ENCODE measurements at regions not wholly inside any gene's neighbourhood (a gene's known extent, or its start where the extent isn't known, plus 50 kb on each side); places are given as distances from the start of the nearest gene placed in this dataset.

DNA sequence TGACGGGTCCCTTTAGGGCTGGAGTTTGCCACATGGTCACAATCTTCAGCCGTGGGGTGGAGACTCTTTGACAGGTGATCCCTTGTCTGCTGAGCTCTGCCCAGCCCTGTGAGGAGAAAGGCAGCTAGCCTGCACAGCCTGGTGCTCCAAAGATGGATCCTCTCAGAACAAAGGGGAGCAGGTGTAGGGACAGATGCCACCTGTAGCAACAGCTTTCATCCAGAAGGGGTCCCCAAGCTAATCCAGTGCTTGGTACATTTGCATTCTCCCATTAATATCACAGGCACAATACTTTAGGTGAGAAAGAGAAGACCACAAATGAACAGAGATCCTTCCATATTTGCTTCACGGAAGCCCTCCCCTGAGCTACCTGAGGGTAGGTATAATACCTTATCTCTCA lies 93.2 kb downstream of the CCDC185 start:
- intact Hi-C loops (cut with DNase I), result no loop called here
- peak; percentile 9 for DNase-seq (ENCODE audit: low spot score)

DNA sequence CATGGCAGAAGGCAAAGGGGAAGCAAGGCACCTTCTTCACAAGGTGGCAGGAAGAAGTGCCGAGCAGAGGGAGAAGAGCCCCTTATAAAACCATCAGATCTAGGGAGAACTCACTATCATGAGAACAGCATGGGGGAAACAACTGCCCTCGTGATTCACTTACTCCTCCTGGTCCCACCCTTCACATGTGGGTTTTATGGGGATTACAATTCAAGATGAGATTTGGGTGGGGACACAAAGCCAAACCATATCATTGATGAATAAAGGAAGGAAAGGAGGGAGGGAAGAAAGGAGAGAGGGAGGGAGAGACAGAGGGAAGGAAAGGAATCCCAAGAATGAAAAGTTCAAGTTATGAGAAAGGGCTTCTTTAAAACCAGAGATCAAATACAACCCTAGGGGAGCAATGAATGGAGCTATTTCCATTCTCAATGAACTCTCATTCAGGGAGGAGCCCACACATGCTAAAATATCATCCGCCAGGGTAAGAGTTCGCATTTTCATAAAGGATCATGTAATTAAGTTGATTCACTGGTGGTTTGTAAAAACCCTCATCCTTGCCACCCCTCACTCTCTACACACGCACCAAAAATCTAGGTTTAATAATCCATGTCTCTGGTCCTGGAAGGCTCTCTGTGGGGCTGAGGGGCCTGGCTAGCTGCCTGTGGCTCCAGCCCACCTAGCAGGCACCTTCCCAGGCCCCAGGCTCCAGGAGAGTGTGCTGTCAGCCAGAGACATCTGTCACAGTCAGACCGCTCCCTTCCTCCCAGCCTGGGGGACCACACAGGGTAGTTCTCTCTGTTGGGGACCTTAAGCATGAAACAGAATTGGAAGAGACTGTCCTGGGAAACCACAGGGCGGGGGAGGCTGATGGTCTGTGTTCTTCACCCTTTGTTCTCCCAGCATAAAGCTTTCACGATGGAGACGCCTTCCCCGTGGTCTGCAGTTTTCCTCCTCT lies 94.0 kb downstream of the CCDC185 start:
- intact Hi-C loops (cut with DNase I), result no loop called here
- DNase-seq (ENCODE audit: low spot score), result peak; percentile 10

DNA sequence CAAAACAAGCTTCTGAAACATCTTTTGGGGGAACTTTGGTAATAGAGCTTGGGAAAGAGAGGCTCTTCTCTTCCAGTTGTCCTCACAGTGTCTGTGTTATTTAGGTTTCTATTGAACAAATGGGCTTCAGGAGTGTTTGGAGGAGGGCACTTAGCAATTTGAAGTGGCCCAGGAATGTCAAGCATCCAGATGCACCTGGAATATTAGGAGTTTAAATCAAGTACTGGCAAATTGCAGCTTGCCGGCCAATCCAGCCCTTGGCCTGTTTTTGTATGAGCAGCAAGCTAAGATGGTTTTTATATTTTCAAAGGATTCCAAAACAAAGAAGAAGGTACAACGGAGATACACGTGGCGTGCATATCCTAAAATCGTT lies 94.7 kb downstream of the CCDC185 start:
- no peak for DNase-seq (ENCODE audit: low spot score)
- intact Hi-C loops (cut with DNase I), result no loop called here

DNA sequence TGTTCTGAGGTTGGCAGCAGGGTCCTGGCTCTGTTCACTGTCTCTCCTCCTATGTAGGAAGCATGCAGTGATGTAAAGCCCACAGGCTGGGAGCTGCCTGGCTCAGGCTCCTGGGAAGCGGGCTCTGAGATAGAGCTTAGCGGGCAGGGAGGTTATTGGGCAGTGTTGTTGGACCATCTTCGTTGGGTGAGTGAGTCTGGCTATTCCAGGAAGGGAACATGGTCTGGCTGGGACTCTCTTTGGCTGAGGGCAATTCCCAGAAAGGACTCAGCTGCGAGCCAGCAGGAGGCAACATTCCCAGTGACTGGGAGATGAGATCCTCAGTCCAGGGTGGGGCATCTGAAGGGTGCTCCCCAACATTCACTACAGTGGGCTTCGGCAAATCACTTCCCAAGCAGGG lies 96.2 kb downstream of the CCDC185 start:
- intact Hi-C loops (cut with DNase I), result no loop called here
- no peak for DNase-seq (ENCODE audit: low spot score)

DNA sequence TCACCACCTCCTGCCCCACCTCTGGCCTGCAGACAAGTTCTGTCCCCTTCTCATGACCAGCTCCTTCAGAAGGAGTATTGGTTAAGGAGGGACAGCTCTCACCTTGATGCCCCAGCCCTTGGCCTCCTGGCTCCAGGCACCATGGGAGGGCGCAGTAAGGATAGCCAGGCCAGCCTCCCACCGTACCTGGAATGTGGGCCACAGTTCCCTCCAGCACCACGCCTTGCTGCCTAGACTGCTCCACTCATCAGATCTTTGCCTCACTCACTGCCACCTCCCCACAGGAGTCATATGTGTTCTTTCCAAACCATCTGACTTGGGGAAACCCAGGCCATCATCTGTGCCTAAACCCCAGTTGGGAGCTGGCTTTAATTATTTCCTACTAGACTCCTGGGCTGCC lies 97.0 kb downstream of the CCDC185 start:
- DNase-seq (ENCODE audit: low spot score), result no peak

More for the DNA sequence above, 97.0 kb downstream of the CCDC185 start:
- intact Hi-C loops (cut with DNase I), result no loop called here
